HL-60/S4 (cell line): ENCODE measurements at regions not wholly inside any gene's neighbourhood (a gene's known extent, or its start where the extent isn't known, plus 50 kb on each side); places are given as distances from the start of the nearest gene placed in this dataset.
"Not testable (repeated sequence)": the region's sequence is repeated elsewhere in the genome, so short reads cannot be mapped to it uniquely, and the experiment has no call there.

Experiments used
- in situ Hi-C: fragments of 300-500 bp; cut with MboI; formaldehyde crosslinking; loops from 2 replicates; pipeline ENCODE4 v1.14.3; 2022; ENCODE audit warnings: low sequenced_read_pairs

DNA sequence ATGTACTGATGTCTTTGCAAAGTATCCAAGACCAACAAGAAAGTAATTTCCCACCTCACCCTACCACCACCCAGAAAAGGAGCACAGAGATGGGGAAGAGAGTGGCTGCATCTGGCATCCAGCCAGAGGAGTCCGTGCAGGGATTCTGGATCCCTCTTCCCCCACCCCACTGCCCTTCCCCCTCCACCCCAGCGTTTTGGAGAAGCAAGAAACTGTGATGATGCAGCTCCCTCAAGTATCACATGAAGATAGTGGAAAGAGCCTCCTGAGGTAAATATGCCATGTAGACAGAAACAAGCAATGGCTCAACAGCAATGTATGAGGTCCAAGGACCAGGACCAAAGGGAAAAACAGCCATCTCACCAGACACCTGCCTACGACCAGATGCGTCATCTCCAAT lies 153.8 kb downstream of the DEPDC1B start:
- in situ Hi-C loops = no loop called here

DNA sequence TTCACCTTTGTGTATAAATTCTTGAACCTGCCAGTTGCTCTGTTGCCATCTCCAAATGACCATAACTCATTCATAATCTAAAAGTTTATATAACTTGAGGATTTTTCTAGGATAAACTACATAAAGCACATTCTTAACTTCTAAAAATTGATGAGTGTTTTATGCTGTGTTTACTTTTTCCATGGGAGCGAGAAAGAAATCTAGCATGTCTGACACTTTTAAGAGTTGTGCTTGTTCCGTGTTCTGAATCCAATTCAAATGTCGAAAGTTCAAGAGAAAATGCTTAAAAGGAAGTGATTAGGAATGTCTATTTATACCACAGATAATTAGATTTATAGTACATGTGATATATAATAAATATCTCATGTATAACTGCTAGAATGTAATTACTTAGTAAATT lies 154.4 kb downstream of the DEPDC1B start:
- in situ Hi-C loops = no loop called here

DNA sequence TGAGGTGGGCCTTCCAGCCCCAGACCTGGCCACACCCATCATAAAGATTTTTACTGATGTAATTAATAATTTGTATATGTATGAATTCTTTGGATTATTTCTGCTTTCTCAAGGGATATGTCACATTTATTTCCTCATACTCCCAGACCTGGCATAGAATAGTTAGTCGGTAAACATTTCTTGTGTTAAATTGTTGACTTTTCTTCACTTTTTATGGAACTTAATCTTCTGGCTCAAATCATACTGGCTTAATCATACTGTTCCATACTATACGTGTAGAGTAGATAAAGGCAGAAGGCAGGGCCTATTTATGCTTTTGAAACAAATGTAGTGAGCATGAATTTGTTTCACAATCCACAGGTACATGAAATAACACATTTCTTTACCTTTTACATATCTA lies 155.8 kb downstream of the DEPDC1B start:
- in situ Hi-C loops = no loop called here

DNA sequence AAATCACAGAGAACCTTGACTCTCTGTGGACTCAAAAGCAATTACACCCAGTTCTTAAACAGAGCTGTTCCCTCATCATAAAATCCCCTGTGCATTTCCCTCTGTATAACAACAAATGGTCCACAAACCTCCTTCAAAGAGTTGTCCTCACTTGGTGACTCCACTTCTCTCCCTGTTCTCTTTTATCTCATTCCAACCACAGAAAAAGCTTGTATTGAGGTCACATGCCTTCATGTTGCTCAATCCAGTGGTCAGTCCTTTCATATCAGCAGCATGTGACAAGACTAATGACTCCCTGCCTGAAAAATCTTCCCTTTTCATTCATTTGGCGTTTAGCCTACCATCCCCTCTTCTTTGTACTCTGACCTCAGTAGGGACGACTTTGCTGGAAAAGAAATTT lies 158.0 kb downstream of the DEPDC1B start:
- in situ Hi-C loops = no loop called here

DNA sequence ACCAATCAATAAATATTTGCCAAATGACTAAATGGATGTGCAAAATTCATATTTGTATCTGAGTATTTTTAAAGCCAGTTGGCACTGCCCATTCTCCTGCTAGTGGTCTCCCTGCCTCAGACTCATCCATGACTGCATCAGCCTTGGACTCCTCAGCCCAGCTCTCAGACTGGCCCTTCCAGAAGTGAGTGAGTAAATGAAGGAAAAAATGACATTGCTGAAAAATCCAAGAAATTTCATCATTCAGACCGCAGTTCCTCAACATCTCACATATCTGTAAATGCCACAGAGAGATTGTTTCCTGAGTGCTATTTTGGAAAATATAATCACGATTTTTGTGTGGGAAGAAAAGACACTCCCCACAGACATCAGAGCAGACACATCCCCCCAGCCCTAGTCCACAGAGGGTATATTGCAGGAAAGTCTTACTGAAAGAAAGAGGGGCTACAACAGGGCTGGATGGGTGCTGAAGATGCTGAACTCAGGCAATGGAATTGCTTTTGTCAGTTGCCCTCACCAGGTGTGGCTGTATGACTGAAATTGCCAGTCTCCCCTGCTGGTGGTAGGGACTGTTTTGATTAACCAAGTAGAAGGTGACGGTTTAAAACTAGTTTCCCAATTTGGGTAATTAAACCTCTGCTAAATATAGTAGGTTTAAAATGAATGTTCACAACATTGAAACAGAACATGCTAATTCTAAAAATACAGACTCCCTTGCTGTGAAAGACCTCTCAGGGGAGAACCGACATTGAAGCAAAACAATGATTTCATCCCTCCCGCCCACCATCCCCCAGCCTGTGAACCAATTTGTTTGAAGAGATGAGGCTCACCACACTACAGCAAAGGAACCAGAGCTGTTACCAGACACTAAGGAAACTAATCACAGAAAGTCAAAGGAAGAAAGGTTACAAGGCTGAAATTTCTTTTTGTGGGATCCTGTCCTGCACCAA lies 158.8 kb downstream of the DEPDC1B start:
- in situ Hi-C loops = no loop called here

DNA sequence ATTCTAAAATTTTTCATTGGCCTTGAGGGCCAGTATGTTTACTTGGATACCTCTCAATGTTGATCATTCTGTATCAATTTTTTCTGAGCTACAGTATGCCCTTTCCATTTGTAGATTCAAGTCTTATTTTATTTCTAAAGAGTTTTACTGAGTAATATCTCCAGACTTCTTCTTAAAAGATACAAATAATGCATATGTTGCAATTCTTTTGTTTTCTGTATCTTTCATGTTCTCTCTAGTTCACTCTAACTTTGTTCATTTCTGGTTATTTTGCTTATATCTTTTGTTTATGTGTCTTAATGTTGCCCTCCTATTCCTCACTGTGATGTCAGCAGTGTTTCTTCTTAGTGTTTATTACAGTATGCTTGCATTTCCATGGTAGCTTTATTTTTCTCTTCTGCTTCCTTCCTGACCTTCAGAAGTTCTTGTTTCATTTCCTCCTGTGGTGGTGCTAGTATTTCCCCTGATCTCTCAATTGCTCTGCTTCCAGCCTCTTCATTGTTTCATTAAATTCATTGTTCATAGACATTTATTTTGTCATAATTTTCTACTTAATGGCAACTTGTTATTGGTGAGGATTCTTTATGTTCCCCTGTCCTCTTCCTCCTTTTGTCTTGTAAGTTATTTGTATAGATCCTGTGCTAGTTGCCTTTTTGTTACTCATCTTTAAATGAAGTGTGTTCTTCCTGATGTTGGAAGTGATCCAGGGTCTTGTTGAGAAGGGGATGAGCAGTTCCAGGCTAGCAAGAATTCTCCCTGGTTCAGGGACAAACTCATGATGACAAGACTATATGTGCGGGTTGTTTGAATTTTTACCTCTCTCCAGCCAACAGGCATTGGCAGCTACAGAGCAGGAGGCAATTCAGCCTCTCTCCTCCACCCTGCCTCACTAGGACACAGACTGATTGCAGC lies 160.8 kb downstream of the DEPDC1B start:
- in situ Hi-C loops = no loop called here

DNA sequence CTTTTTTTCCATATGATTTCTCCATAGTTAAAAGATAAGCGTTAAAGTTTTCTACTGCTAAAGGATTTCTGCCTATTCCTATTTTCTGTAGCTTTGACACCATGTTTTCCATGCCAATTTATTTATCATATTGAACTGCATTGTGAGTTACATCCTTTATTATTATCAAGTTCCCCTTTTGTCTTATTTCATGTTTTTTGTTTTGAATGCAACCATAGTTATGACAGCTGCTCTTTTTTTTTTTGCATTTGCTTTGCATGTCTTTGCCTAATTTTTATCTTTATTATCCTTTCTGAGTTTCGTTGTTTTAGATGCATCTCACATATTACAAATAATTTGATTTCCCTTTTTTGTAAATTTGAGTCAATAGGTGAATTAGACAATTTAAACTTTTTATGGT lies 161.5 kb downstream of the DEPDC1B start:
- in situ Hi-C loops = no loop called here

DNA sequence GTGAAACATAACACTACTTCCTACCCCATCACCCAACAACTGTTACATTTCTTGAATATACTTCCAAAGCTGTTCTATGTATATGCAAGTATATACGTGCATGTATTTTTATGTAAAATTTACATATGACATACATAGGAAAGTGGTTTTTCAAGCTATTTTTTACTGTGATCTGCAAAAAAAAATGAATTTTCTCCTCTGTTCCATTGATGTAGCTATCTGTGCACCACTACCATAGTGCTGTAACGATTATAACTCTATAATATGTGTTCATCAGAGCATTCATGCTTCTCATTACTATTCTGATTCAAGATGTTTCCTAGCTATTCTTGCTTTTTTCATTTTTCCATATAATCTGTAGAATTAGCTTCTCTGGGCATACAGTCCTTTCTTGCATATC lies 164.0 kb downstream of the DEPDC1B start:
- in situ Hi-C loops = no loop called here

DNA sequence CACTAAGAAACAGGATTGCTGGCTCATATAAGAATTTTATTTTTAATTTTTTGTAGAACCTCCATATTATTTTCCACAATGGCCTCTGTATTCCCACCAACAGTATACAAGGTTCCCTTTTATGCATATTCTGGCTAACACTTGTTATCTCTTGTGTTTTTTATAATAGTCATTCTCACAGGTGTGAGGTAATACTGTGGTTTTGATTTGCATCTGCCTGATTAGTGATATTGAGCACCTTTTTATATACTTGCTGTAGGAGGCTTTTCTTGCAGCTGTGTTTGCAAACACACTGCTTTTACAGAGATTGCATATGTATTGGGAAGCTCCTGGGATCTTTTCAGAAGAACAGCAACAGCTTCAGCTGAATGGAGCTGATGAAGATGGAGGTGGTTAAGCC lies 164.8 kb downstream of the DEPDC1B start:
- in situ Hi-C loops = no loop called here

DNA sequence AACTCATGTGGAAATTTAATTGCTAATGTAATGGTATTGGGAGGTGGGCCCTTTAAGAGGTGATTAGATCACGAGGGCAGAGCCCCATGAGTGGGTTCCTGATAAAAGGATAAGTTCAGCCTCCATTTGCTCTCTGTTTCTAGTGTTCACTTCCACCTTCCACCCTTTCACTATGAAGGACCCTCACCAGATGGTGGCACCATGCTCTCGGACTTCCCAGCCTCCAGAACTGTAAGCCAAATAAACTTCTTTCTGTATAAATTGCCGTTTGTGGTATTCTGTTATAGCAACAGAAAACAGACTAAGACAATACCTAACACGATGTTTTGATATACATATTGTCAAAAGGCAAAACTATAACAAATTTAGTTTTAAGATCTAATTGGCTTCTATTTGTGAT lies 166.2 kb downstream of the DEPDC1B start:
- in situ Hi-C loops = no loop called here

DNA sequence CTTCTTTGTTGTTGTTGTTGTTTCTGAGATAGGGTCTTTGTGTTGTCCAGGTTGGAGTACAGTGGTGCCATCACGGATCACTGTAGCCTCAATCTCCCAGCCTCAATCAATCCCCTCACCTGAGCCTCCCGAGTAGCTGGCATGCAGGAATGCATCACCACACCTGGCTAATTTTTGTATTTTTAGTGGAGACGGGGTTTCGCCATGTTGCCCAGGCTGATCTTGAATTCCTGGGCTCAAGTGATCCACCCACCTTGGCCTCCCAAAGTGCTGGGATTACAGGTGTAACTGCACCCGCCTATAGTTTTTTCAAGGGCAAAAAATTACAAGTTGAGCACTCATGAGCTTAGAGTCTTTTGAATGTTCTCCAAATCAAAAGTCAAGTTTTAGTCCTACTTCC lies 167.2 kb downstream of the DEPDC1B start:
- in situ Hi-C loops = not testable (repeated sequence)

DNA sequence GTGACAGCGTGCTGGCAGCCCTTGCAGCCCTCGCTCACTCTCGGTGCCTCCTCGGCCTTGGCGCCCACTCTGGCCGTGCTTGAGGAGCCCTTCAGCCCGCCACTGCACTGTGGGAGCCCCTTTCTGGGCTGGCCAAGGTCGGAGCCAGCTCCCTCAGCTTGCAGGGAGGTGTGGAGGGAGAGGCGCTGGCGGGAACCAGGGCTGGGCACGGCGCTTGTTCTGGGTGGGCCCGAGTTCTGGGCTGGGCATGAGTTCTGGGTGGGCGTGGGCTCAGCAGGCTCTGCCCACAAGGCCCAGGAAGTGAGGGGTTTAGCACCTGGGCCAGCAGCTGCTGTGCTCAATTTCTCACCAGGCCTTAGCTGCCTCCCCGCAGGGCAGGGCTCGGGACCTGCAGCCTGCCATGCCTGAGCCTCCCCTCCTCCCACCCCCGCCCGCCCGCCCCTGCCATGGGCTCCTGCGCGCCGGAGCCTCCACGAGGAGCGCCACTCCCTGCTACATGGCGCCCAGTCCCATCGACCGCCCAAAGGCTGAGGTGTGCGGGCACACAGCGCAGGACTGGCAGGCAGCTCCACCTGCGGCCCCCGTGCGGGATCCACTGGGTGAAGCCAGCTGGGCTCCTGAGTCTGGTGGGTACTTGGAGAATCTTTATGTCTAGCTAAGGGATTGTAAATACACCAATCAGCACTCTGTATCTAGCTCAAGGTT lies 169.7 kb downstream of the DEPDC1B start:
- in situ Hi-C loops = not testable (repeated sequence)

DNA sequence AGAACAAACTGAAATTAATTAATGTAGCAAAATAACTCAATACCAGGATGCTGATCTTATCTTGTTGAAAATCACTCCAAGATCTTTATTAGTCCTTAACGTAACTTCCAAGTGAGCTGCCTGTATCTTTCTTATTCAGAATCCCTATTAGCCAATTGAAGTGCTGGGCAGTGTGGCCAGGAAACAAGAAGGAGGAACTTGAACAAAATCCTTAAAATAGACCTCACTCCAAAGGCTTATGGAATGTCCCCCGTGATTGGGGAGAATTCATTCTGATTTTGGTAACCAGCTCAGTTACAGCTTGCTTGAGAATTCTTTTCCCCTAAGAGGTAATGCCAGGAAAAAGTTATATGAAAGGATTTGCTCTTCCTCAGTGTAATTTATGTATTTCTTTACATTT lies 171.0 kb downstream of the DEPDC1B start:
- in situ Hi-C loops = no loop called here

DNA sequence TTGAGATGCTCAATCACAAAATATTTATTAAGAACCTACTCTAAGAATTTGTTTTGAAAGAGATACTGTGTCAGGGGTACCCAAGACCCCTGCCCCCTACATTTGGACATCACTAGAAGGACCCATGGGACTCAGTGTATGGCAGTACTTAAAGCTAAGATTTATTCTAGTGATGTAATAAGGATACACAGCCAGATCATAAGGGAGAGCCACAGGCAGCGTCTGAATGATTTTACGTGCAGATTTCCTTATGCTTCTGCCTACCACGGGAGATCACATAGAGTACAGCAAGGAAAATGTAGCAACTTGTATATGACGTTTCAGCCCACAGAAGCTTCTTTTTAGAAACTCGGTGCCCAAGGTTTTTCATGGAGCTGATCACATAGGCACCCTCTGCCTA lies 172.9 kb downstream of the DEPDC1B start:
- in situ Hi-C loops = no loop called here

DNA sequence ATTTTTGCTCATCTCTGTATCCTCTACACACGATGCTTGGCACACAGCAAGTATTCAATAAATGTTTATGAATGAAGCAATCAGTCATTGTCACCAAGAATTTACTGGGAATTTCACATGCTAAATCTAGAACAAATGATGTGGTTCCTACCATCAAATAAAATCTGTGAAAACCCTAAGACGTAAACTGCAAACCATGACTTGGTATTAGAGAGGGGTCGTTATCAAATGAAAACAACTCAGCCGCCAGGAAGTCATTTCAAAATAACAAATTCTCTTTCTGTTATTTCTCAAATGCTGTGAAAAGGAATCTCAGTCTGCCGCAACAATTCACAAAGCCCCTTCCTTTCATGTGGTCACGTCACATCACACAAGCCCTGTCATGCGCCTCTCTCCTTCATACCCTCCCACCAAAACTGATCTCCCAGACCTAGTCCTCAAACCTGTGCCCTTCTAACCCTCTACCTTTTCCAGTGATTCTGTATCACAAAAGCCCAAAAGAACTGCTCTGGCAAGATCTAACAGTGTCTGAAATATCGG lies 173.6 kb downstream of the DEPDC1B start:
- in situ Hi-C loops = no loop called here

DNA sequence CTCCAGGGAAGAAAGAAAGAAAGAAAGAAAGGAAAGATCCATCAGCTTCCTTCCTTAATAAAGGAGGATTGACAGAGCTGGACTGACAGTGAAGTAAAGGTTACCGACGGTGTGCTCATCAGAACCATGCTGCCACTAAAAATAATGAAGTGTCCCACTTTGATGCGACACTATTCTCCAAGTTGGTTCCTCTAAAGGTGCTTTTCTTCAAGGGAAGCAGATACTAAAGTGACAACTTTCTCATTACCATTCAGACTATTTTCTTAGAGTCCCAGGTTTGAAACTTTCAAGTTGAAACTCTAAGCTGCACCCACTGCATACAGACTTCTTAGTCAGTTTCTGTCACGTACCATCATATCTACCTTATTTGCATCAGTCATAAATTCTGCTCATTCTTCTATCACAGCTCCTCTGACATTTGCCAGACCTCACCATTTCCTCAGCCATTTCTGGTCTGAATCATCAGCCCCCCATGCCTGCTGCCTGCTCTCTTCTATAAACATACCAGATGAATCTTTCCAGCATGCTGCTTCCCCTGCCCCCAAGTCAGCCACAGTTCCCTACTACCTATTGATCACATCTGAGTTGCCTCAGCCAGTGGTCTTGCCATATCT lies 177.6 kb downstream of the DEPDC1B start:
- in situ Hi-C loops = no loop called here

DNA sequence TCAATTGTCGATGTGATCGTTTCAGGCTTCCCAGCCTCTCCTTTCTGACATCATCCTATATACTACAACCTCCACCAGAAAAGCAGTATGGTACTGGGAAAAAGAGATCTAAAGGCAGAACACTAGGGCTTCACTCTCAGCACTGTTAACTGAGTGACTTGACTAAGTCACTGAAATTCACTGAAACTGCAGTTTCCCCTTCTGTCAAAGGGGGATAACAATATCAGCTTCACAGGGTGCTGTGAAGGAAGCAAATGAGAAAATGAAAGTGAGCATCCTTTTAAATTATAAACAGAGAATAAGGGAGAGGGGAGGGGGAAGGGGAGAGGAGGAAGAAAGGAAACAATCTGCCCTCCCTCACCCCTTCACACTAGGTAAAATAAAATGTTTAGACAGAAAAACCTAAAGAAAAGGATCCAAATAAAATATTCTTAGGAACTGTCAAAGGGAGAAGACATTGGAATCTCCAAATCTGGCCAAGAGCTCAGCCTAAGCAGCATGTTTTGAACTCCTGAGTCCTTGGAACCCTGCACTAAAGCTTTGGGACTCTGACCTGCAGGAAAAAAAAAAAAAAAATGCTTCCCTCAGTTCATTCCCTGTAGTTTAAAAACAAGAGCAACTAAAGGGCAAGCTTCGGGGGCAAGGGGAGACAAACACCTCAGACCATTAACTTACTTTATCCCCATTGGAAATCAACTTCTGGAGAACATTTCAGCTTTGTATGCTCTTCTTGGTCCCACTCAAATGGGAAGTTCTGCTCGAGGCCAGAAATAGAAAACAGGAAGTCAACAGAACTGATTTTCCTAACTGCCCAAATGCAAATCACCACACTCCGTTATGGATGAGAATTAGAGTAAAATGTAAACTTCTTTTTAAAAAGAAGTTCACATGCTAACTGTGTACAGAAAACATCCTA lies 178.3 kb downstream of the DEPDC1B start:
- in situ Hi-C loops = no loop called here

DNA sequence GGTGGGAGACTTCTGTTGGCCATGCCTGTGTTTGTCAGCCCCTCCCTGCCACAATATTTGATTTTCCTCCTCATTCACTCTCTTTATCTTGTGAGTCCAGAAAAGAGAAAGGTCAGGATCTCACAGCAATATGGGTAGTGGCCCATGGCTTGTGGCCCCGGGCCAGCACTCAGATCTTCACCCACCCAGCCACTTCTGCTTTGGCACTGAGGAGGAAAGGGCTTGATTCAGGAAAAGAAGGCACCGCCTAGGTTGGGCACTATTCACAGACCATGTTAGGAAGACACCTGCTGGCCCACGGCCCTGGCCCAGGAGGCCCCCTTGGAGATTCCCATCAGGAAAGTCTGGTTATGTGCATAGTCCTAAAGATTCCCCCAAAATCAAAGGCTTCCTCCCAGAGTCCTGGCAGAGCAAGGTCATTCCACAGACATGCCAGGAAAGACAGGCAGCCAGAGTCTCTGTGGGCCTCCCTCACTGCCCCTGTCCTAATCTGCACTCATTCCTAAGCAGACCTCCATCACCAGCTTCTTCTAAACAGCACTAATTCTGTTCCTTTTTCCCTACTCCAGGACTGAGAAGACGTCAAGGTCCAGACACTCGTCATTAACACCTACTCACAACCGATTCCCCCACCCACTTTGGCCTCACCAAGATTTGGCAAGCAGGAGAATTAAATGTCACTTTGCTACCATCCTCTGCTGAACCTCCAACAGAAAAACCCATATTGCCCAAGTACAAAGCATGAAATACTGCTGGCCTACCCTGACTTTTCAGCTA lies 179.3 kb downstream of the DEPDC1B start:
- in situ Hi-C loops = no loop called here

DNA sequence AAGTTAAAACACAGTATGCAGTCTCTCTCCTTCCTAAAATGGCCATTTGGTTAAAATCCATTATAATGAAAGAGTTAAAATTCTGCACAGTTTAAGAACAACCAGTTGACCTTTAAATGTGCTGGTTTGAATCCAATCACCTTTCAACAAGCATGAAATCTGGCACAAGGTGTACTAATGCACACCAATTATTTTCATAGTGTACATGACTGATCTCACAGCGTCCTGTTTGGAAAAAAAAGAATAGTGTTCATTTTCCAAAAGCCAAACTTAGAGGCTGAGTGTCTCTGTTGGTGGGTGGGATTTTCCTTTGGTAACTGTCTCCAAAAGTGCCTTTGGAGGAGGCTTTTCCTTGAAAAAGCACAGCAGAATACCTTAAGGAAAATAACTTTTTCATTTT lies 180.6 kb downstream of the DEPDC1B start:
- in situ Hi-C loops = no loop called here
